OCI-LY3 (cell line): ENCODE measurements at regions not wholly inside any gene's neighbourhood (a gene's known extent, or its start where the extent isn't known, plus 50 kb on each side); places are given as distances from the start of the nearest gene placed in this dataset.

Experiments used
- EZH2phosphoT487 ChIP-seq: fragments of 200-600 bp; shearing (Covaris generic); IDR thresholded peaks from 2 replicates; pipeline ENCODE4 v1.6.1; 2018; ENCODE audit warnings: antibody characterized with exemption, mixed run types, low read depth
- TF ChIP-seq, protein P1 (sequence below): fragments of 200-600, 300-600 bp; sonication (generic); IDR thresholded peaks from 2 replicates; pipeline ENCODE4 v1.5.1; 2014; ENCODE audit warnings: antibody characterized with exemption, low read length, low read depth

DNA sequence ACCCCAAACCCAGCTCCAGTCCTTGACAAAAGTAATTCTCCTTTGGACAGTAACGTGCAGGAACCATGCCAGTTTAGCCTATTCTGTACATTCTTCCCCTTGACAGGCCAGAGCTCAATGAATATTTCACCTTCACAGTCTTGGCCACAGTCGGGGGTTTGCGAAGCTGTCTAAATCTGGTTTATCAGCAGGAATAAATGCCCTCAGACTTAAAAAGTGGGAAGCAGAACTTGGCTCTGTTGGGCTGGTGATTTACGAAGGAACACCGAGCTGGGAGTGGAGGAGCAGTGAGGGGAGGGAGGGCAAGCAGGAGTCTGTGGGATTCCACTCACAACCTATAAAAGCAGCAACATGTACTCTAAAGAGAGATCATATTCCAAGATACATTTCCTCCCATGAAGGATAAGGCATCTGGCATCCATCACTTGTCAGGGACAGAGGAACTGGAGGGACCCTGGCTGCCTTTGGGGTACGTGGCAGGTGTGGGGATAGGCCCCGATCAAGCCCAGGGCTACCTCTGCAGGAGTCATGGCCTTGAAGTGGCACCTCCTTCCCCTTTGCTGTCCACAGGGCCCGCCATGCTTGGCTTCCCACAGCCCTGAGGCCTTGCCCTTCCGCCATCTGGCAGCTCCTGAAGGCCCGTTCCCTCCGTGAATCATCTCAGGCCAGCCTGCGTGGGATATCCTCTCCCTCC is 154.3 kb downstream of the ADAMTS15 start:
- TF ChIP-seq, protein P1, sequence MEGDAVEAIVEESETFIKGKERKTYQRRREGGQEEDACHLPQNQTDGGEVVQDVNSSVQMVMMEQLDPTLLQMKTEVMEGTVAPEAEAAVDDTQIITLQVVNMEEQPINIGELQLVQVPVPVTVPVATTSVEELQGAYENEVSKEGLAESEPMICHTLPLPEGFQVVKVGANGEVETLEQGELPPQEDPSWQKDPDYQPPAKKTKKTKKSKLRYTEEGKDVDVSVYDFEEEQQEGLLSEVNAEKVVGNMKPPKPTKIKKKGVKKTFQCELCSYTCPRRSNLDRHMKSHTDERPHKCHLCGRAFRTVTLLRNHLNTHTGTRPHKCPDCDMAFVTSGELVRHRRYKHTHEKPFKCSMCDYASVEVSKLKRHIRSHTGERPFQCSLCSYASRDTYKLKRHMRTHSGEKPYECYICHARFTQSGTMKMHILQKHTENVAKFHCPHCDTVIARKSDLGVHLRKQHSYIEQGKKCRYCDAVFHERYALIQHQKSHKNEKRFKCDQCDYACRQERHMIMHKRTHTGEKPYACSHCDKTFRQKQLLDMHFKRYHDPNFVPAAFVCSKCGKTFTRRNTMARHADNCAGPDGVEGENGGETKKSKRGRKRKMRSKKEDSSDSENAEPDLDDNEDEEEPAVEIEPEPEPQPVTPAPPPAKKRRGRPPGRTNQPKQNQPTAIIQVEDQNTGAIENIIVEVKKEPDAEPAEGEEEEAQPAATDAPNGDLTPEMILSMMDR = no peak
- TF ChIP-seq EZH2phosphoT487 = no peak
